ENCODE measurements at regions not wholly inside any gene's neighbourhood (a gene's known extent, or its start where the extent isn't known, plus 50 kb on each side); places are given as distances from the start of the nearest gene placed in this dataset.
A peak's percentile ranks its signal among the peaks of the same experiment; 100 is the strongest.
"Not testable (repeated sequence)": the region's sequence is repeated elsewhere in the genome, so short reads cannot be mapped to it uniquely, and the experiment has no call there.

DNA sequence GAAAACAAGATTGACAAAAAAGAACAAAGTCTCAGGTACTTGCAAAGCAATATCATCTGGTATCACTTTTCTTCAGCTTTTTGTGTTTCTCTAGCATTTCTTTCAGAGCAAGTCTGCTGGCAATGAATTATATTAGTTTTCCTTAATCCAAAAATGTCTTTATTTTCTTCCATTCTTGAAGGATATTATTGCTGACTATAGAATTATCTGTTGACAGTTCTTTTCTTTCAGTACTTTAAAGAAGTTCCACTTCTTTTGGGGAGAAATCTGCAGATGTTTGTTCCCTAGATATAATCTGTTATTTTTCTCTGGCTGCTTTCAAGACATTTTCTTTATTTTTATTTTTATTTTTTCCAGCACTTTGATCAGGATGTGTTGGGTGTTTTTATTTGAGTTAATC lies 161.8 kb upstream of the SPRED2 start:
- ATAC-seq (no peak), DNase-seq (no peak)
- H3K4me3 Mint-ChIP-seq, result no peak overlapping the region
- no peak overlapping the region for H3K27ac Mint-ChIP-seq
- no peaks in the 10 kb centered on the region for H3K4me1 Mint-ChIP-seq
- no peaks in the 10 kb centered on the region for H3K27me3 Mint-ChIP-seq
- H3K36me3 Mint-ChIP-seq (ENCODE audit: low read depth), result no peaks in the 10 kb centered on the region
- H3K9me3 Mint-ChIP-seq, result peaks cover 4% of the 10 kb centered on the region

GRCh38 chr2:65589667-65590066 lies 157.3 kb upstream of the SPRED2 start:
- ATAC-seq (no peak), DNase-seq (no peak)
- Mint-ChIP-seq H3K4me1 (no peaks in the 10 kb centered on the region), H3K27ac (no peak overlapping the region), H3K27me3 (no peaks in the 10 kb centered on the region), H3K4me3 (no peak overlapping the region), H3K36me3 (ENCODE audit: low read depth) (no peaks in the 10 kb centered on the region), H3K9me3 (no peaks in the 10 kb centered on the region)

DNA sequence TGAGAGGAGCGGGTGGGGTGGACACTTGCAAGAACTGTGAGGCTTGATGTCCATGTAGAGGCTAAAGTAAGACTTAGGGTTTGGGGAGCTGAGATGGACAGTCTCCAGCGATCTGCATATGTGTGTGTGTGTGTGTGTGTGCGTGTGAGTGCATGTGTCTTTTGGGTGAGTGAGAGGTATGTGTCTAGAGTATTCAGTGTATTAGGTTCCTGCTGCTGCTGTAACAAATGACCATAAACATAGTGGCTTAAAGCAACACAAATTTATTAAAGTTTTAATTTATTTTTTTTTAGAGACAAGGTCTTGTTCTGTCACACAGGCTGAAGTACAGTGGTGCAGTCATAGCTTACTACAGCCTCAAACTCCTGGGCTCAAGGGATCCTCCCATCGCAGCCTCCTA lies 155.4 kb upstream of the SPRED2 start:
- H3K4me1 Mint-ChIP-seq, result no peaks in the 10 kb centered on the region
- no peaks in the 10 kb centered on the region for H3K27me3 Mint-ChIP-seq
- no peak for ATAC-seq
- no peak for DNase-seq
- H3K4me3 Mint-ChIP-seq, result no peak overlapping the region
- H3K27ac Mint-ChIP-seq, result no peak overlapping the region
- no peaks in the 10 kb centered on the region for H3K36me3 Mint-ChIP-seq (ENCODE audit: low read depth)
- H3K9me3 Mint-ChIP-seq, result no peaks in the 10 kb centered on the region

DNA sequence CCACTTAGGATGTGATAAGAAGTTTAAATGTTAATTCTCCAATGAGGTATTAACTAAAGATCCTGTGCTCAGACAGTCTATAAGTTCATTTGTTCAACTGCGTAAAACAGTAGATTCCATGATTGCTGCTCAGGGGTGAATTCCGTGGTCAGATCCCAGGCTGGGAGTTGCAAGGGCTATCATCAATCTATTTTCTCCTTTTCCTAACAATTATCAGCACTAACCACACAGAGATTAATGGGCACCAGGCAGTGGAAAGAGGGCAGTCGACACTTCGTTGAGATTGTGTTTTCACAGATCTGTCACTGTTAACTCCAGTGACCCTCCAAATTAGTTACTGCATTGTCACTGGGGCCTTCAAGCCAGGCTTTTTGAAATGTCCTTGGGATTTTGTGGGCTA lies 154.1 kb upstream of the SPRED2 start:
- no peaks in the 10 kb centered on the region for H3K9me3 Mint-ChIP-seq
- no peak overlapping the region for H3K27ac Mint-ChIP-seq
- ATAC-seq (no peak), DNase-seq (no peak)
- H3K4me1 Mint-ChIP-seq, result no peaks in the 10 kb centered on the region
- no peaks in the 10 kb centered on the region for H3K36me3 Mint-ChIP-seq (ENCODE audit: low read depth)
- peaks cover 5% of the 10 kb centered on the region for H3K27me3 Mint-ChIP-seq
- no peak overlapping the region for H3K4me3 Mint-ChIP-seq

DNA sequence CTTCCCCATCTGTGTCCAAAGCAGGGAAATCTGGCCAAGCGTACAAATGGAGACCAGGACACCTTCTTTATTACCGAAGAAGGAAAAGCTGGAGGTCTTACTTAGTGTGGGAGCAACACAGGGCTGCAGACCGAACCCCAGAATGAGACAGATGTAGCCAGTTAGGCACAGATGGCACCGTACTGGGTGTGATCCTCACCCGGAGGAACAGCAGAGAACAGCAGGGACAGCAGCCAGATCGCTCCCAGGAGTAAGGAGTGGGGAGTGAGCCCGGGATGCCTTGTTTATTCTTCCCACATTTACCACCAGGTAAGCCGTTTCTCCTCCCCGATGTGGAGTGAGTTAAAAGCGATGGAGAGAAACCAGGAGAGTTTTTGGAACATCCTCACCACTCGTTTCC lies 150.7 kb upstream of the SPRED2 start:
- Mint-ChIP-seq H3K36me3 (ENCODE audit: low read depth) (no peaks in the 10 kb centered on the region), H3K27me3 (peaks cover 9% of the 10 kb centered on the region), H3K4me3 (no peak overlapping the region), H3K27ac (no peak overlapping the region), H3K9me3 (no peaks in the 10 kb centered on the region), H3K4me1 (no peaks in the 10 kb centered on the region)
- DNase-seq (no peak), ATAC-seq (no peak)

GRCh38 chr2:65582364-65582763 lies 150.0 kb upstream of the SPRED2 start:
- ATAC-seq, result no peak
- H3K9me3 Mint-ChIP-seq, result no peaks in the 10 kb centered on the region

DNA sequence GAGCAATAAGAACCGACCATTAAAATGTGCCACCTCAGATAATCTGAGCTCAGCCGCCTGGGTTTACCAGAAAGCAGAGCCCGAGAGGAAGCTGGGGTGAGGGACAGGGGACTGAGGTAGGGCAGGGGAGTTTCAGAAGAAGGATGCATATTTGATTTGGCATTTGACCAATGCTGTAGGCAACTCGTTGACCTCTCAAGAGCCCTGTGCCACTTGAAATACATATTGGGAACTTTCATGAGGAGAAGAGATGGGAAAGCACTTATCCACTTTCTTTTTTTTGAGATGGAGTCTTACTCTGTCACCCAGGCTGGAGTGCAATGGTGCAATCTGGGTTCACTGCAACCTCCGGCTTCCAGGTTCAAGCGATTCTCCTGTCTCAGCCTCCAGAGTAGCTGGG lies 148.4 kb upstream of the SPRED2 start:
- Mint-ChIP-seq H3K4me3 (no peak overlapping the region), H3K36me3 (ENCODE audit: low read depth) (no peaks in the 10 kb centered on the region), H3K27me3 (peaks cover 11% of the 10 kb centered on the region), H3K4me1 (no peaks in the 10 kb centered on the region), H3K27ac (no peak overlapping the region), H3K9me3 (no peaks in the 10 kb centered on the region)
- ATAC-seq (no peak), DNase-seq (no peak)

More at GRCh38 chr2:65582364-65582763, 150.0 kb upstream of the SPRED2 start:
- no peaks in the 10 kb centered on the region for H3K4me1 Mint-ChIP-seq
- H3K36me3 Mint-ChIP-seq (ENCODE audit: low read depth), result no peaks in the 10 kb centered on the region
- no peak overlapping the region for H3K4me3 Mint-ChIP-seq
- H3K27me3 Mint-ChIP-seq, result peaks cover 11% of the 10 kb centered on the region
- H3K27ac Mint-ChIP-seq, result no peak overlapping the region
- DNase-seq, result no peak

DNA sequence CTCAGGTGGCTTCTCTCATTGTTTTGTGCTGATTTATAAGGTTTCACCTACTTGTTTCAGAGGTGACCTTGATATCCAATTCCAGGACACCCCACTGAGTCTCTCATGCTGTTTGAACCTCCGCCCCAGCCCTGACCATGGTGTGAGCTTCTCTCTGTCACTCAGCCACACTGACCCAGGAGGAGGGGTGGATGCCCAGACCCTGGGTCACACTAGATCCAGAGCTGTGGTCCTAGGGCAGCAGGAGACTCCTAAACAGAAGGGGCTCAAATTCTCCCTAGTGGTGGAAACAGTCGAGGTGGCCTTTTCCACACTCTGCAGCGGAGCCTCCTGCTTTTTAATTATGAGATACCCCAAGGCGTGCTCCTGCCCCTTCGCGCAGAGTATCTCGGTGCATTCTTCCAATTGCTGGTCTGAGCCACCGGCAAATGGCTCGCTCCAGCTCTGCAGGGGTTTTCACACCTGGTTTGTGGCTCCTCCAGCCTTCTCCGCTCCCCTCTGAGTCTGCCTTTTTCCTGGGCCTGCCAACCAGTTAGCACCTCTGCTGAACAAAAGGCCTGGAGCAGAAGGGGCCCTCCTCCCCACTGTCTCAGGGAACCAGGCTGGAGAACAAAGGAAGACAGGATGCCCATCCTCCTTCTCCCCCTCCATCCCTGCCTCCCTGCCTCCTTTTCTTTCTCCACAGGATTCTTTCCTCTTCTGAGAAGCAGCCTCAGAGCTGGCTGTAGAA lies 147.3 kb upstream of the SPRED2 start:
- H3K4me1 Mint-ChIP-seq, result no peaks in the 10 kb centered on the region
- H3K9me3 Mint-ChIP-seq, result no peaks in the 10 kb centered on the region

GRCh38 chr2:65577654-65578053 lies 145.3 kb upstream of the SPRED2 start:
- H3K4me1 Mint-ChIP-seq, result peaks cover 3% of the 10 kb centered on the region
- ATAC-seq, result no peak
- peaks cover 16% of the 10 kb centered on the region for H3K27me3 Mint-ChIP-seq
- H3K27ac Mint-ChIP-seq, result no peak overlapping the region
- no peaks in the 10 kb centered on the region for H3K36me3 Mint-ChIP-seq (ENCODE audit: low read depth)
- DNase-seq, result no peak
- H3K4me3 Mint-ChIP-seq, result no peak overlapping the region
- no peaks in the 10 kb centered on the region for H3K9me3 Mint-ChIP-seq

More for the DNA sequence above, 147.3 kb upstream of the SPRED2 start:
- Mint-ChIP-seq H3K4me3 (no peak overlapping the region), H3K27ac (no peak overlapping the region), H3K36me3 (ENCODE audit: low read depth) (no peaks in the 10 kb centered on the region), H3K27me3 (peaks cover 14% of the 10 kb centered on the region)
- ATAC-seq, result no peak
- DNase-seq, result no peak

DNA sequence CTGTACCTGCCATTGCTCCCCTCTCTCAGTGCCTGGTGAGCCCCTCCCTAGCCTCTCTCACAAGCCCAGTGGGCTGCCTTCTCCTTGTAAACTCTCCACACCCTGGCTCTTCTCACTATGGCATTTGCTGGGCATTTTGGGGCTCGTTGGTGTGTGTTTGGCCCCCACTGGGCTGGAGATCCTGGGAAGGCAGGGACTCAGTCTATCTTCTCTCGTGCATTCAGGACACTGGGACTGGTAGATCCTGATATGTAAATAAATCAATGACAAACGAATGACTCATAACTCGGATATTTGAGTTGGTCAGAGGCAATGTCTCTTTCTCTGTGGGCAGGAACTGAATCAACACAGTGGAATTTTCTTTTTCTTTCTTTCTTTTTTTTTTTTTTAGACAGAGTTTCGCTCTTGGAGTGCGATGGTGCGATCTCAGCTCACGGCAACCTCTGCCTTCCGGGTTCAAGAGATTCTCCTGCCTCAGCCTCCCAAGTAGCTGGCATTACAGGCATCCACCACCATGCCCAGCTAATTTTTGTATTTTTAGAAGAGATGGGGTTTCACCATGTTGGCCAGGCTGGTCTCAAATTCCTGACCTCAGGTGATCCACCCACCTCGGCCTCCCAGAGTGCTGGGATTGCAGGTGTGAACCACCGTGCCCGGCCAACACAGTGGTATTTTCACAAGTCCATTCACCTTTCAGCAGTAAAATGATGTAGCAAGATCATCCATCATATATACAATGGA lies 144.6 kb upstream of the SPRED2 start:
- ATAC-seq, result no peak
- H3K27ac Mint-ChIP-seq, result no peak overlapping the region
- H3K36me3 Mint-ChIP-seq (ENCODE audit: low read depth), result no peaks in the 10 kb centered on the region
- no peaks in the 10 kb centered on the region for H3K9me3 Mint-ChIP-seq
- H3K4me1 Mint-ChIP-seq, result peaks cover 3% of the 10 kb centered on the region
- DNase-seq, result no peak
- peaks cover 12% of the 10 kb centered on the region for H3K27me3 Mint-ChIP-seq
- H3K4me3 Mint-ChIP-seq, result no peak overlapping the region

DNA sequence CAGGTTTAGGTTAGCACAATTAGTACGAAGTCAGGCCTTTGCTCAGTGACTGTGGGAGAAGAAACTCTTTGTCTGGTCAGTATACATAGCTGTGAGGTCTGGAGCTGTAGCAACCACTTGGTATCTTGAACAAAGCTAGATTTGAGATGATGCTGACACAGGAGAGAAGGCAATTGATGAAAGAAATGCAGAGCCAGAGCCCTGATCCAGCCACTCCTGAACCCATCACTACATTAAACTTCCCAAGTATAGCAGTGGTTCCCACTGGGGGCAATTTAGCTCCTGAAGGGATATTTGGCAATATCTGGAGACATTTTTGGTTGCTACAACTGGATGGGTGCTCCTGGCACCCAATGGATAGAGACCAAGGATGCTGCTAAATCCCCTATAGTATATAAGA lies 143.9 kb upstream of the SPRED2 start:
- no peak for DNase-seq
- no peak overlapping the region for H3K4me3 Mint-ChIP-seq
- peaks cover 3% of the 10 kb centered on the region for H3K4me1 Mint-ChIP-seq
- ATAC-seq, result no peak
- no peak overlapping the region for H3K27ac Mint-ChIP-seq
- peaks cover 12% of the 10 kb centered on the region for H3K27me3 Mint-ChIP-seq
- H3K9me3 Mint-ChIP-seq, result no peaks in the 10 kb centered on the region
- no peaks in the 10 kb centered on the region for H3K36me3 Mint-ChIP-seq (ENCODE audit: low read depth)

- ATAC-seq (no peak), DNase-seq (no peak)
- Mint-ChIP-seq H3K4me3 (no peak overlapping the region), H3K9me3 (no peaks in the 10 kb centered on the region), H3K4me1 (peaks cover 3% of the 10 kb centered on the region), H3K27ac (no peak overlapping the region), H3K27me3 (peaks cover 17% of the 10 kb centered on the region), H3K36me3 (ENCODE audit: low read depth) (no peaks in the 10 kb centered on the region)
Observed at GRCh38 chr2:65574993-65575392, 142.6 kb upstream of the SPRED2 start.

GRCh38 chr2:65568656-65569440 lies 136.4 kb upstream of the SPRED2 start:
- Mint-ChIP-seq H3K27me3 (peaks cover 16% of the 10 kb centered on the region), H3K27ac (peak overlapping the region; percentile 36), H3K4me1 (peaks cover 13% of the 10 kb centered on the region)
- H3K36me3 Mint-ChIP-seq (ENCODE audit: low read depth); DNase-seq; H3K9me3 Mint-ChIP-seq; ATAC-seq; H3K4me3 Mint-ChIP-seq: not testable (repeated sequence)

DNA sequence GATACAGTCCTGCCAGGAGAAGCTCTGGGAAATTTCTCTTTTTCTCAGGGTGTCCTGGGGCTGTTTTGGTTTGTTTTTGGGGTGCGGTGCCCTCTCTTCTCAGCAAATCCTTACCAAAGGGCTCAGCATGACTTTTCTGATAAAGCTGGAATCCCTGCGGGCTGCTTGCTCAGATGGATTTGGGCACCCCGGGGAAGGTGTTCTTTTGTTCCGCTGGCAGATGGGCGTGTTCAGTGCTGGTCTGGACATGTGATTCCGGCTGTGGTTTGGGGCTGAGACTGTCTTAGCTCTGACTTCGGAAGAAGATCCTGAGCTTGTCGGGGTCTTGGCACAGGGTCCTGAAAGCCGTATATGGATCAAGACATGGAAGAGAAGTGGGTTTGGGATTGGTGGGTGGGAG lies 134.2 kb upstream of the SPRED2 start:
- no peaks in the 10 kb centered on the region for H3K9me3 Mint-ChIP-seq
- DNase-seq (no peak), ATAC-seq (no peak)
- no peaks in the 10 kb centered on the region for H3K36me3 Mint-ChIP-seq (ENCODE audit: low read depth)
- no peak overlapping the region for H3K4me3 Mint-ChIP-seq
- no peak overlapping the region for H3K27ac Mint-ChIP-seq
- peaks cover 9% of the 10 kb centered on the region for H3K4me1 Mint-ChIP-seq
- peaks cover 13% of the 10 kb centered on the region for H3K27me3 Mint-ChIP-seq

DNA sequence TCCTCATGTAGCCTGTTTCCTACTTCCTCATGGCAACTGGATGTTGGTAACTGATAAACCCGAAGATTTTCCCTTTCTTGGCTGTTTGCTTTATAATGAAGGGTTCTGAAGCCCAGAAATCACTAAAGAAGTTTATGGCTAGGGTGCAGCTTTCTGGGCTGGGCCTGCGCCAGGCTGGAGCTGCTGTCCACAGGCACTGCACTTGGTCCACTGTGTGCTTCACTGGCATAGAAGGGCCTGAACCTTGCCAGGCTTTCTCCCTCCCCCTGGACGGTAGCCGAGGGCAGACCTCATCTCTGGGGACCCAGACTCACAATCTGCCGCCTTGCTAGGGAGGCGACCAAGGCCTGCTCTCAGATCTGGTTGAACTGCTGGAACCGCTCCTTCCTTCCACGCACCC lies 133.3 kb upstream of the SPRED2 start:
- no peak for DNase-seq
- peaks cover 10% of the 10 kb centered on the region for H3K27me3 Mint-ChIP-seq
- no peak overlapping the region for H3K4me3 Mint-ChIP-seq
- H3K9me3 Mint-ChIP-seq, result no peaks in the 10 kb centered on the region
- H3K4me1 Mint-ChIP-seq, result peaks cover 9% of the 10 kb centered on the region
- H3K36me3 Mint-ChIP-seq (ENCODE audit: low read depth), result no peaks in the 10 kb centered on the region
- H3K27ac Mint-ChIP-seq, result no peak overlapping the region
- ATAC-seq, result no peak

All from activated naive CD8-positive, alpha-beta T cell treated with anti-CD3 and anti-CD28 coated beads, Interleukin-2, amount 50 U/mL, for 24 hours (primary cell).